GM13977 (cell line): ENCODE measurements at regions not wholly inside any gene's neighbourhood (a gene's known extent, or its start where the extent isn't known, plus 50 kb on each side); places are given as distances from the start of the nearest gene placed in this dataset.

Source experiments
- DNase-seq: peaks from one replicate; pipeline ENCODE4 v3.0.0; 2012; ENCODE audit warnings: low spot score
- in situ Hi-C: fragments of 300-500 bp; cut with MboI; formaldehyde crosslinking; loops from one replicate; pipeline ENCODE4 v1.12.0; 2022; ENCODE audit warnings: low sequenced_read_pairs, low pct_unique_long_range_greater_than_20kb, mixed read lengths, inconsistent platforms; ENCODE audit not compliant: unreplicated experiment
- TF ChIP-seq, protein P1 (sequence below): IDR thresholded peaks from 2 replicates; pipeline ENCODE4 v1.5.1; 2012; ENCODE audit warnings: mild to moderate bottlenecking, control low read depth; ENCODE audit not compliant: insufficient read depth; ENCODE audit errors: extremely low read depth, missing control alignments

DNA sequence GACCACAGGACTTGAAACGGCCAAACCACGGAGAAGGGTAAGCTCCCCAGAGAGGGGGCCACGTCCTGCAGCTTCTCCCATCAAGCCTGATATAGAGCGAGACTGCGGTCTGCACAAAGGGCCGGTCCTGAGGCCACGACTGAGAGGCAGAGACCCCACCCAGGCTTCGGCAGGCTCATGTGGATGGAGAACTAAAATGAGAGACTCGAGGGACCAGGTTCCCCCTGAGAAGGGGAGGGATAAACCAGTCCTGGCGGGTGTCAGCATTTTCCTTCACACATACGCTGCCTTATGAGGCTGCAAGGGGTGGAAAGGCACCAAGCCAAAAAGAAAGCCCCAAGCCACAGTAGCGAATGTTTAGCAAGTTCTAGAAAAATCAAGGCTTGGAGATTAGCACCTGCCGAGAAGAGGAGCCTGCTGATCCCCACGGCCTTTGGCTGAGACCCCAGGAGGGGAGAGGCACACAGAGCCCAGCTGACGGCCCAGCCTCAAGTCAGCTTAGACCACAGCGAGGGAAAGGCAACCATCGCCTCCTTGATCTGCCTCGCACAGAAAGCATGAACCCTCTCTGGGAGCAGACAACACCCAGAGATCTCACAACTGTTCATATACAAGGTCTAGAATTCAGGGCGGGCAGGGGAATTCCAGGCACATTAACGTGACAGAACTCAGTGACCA is 92.6 kb upstream of the RNF32 start:
- TF ChIP-seq, protein P1, sequence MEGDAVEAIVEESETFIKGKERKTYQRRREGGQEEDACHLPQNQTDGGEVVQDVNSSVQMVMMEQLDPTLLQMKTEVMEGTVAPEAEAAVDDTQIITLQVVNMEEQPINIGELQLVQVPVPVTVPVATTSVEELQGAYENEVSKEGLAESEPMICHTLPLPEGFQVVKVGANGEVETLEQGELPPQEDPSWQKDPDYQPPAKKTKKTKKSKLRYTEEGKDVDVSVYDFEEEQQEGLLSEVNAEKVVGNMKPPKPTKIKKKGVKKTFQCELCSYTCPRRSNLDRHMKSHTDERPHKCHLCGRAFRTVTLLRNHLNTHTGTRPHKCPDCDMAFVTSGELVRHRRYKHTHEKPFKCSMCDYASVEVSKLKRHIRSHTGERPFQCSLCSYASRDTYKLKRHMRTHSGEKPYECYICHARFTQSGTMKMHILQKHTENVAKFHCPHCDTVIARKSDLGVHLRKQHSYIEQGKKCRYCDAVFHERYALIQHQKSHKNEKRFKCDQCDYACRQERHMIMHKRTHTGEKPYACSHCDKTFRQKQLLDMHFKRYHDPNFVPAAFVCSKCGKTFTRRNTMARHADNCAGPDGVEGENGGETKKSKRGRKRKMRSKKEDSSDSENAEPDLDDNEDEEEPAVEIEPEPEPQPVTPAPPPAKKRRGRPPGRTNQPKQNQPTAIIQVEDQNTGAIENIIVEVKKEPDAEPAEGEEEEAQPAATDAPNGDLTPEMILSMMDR = no peak
- in situ Hi-C loops = no loop called here
- DNase-seq = peak; percentile 24

- no peak for DNase-seq
- TF ChIP-seq, protein P1 = no peak
- in situ Hi-C loops = no loop called here
These were observed 94.6 kb upstream of the RNF32 start for GRCh38 chr7:156545979-156546378.

- in situ Hi-C loops = no loop called here
These were observed 95.5 kb upstream of the RNF32 start for GRCh38 chr7:156544919-156545715.

DNA sequence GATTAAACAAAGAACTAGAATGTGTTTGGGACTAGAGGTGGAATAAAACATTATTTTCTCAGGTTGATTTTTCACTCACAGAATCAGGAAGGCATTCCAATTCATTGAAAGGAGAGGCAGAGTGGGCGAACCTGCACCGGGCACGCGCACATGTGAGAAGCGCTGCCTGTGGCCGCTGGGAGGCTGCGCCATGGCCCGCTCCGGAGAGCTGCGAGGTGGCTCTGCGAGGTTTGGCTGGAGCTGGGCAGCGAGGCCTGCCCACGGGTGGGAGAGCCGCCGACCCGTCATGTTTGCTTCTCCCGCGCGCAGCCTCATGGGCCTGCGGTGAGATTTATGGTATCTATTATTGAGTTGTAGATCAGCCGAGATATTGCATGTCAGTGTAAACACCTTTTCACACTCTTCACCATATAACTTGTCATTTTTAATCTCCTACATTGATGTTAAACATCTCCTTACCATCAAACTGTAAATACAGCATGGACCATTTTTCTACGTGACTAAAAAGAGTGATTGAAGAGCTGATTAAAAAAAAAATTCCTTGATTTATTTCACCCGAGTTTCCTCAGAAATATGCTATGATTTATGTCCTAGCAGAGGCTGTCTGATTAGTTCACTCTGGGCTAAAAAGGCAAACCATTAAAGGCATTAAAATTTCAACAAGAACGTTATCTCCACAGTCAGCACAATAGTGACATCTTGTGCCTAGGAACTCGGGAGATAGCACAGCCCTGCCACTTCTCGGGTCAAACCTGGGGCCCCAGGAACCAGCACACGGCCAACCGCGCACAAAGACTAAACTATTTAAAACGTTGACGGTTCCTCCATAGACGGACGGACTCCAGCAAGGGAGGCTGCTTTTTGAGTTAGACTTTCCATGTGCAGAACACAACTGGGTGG is 96.6 kb upstream of the RNF32 start:
- TF ChIP-seq, protein P1 = no peak
- no peak for DNase-seq
- in situ Hi-C loops = no loop called here

More at GRCh38 chr7:156544919-156545715, 95.5 kb upstream of the RNF32 start:
- TF ChIP-seq, protein P1 = no peak
- no peak for DNase-seq

- TF ChIP-seq, protein P1 = no peak
- in situ Hi-C loops = no loop called here
- no peak for DNase-seq
These were observed 99.9 kb upstream of the RNF32 start for GRCh38 chr7:156540619-156541165.

GRCh38 chr7:156539999-156540398 is 100.6 kb upstream of the RNF32 start:
- in situ Hi-C loops = no loop called here
- TF ChIP-seq, protein P1 = no peak
- DNase-seq = no peak
